ENCODE measurements at regions not wholly inside any gene's neighbourhood (a gene's known extent, or its start where the extent isn't known, plus 50 kb on each side); places are given as distances from the start of the nearest gene placed in this dataset.

DNA sequence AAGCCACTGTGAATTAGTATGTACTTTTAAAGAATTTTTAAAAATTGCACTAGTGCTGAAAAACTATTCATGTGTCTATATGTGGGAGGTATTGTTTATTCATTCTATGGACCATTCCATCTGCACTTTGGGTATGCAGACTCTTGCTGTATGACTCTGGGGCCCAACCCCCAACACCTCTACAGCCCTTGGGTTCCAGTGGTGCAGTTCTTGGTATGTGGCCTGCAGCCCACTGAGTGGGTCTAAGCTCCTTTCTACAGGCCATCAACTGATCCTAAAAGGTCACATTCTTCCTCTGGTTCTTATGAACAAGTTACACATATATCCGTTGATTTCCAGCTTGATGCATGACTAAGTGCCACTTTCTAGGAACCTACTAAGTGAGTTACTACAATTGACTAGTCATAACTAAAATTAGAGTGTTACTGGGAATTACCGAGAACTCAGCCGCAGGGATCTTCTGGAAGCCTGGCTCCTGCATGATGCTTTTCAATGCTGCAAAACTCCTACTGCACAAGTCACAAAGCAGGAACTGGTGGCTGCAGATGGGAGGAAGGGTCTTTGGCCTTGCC lies 62.4 kb upstream of the MED13L start:
- Histone ChIP-seq H3K4me1 (peaks cover 7 to 48% (median 18%) of the 10 kb centered on the region in 10 experiments), H3K9me3 (replicated peaks in 1 of 11) (peaks cover 0 to 30% (median 21%) of the 10 kb centered on the region in 11 experiments; a peak in 18 of 22 replicates), H3K9ac (no peak overlapping the region), H4K20me1 (no peaks in the 10 kb centered on the region), H3K27ac (no peak overlapping the region), H3K36me3 (no peaks in the 10 kb centered on the region), H3K27me3 (no peaks in the 10 kb centered on the region), H3K4me3 (no peak overlapping the region), H3K4me2 (no peak overlapping the region)
- TF ChIP-seq Cebpa-rat (IDR thresholded peaks at IDR 0.05), result no peak

- Histone ChIP-seq H3K9me3 (replicated peaks in 1 of 11) (peaks cover 0 to 30% (median 21%) of the 10 kb centered on the region in 11 experiments; a peak in 18 of 22 replicates), H3K4me3 (no peak overlapping the region), H3K36me3 (no peaks in the 10 kb centered on the region), H3K4me2 (no peak overlapping the region), H3K27me3 (no peaks in the 10 kb centered on the region), H4K20me1 (no peaks in the 10 kb centered on the region), H3K4me1 (peaks cover 2 to 18% (median 6%) of the 10 kb centered on the region in 10 experiments), H3K27ac (no peak overlapping the region), H3K9ac (no peak overlapping the region)
- TF ChIP-seq Cebpa-rat (IDR thresholded peaks at IDR 0.05), result no peak
Measured at GRCh38 chr12:116343331-116343884, 65.9 kb upstream of the MED13L start.

DNA sequence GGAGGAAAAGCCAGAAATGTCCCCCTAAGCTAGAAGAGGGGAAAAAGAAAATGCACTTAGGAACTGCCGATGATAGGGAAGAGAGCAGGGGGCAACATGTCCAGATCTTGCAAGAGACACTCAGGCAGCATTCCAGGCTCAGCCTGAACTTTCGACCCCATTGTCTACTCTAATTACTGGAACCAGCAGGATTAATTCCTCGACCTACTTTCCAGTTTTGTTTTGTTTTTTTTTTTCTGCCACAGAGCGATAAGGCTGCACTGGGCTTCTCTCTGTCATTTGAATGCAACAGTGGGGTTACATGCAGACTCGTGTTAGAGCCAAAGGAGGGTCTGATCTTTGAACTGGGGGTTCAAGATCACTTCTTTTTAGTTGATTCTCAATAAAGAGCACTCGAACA lies 68.7 kb upstream of the MED13L start:
- H4K20me1 ChIP-seq, result no peaks in the 10 kb centered on the region
- H3K9ac ChIP-seq, result no peak overlapping the region
- H3K9me3 ChIP-seq (replicated peaks in 1 of 11), result peaks cover 0 to 28% (median 21%) of the 10 kb centered on the region in 11 experiments; a peak in 18 of 22 replicates
- no peak overlapping the region for H3K4me2 ChIP-seq
- no peak overlapping the region for H3K27ac ChIP-seq
- no peak overlapping the region for H3K4me3 ChIP-seq
- no peaks in the 10 kb centered on the region for H3K36me3 ChIP-seq
- TF ChIP-seq Cebpa-rat (IDR thresholded peaks at IDR 0.05), result no peak
- no peaks in the 10 kb centered on the region for H3K4me1 ChIP-seq
- no peaks in the 10 kb centered on the region for H3K27me3 ChIP-seq

DNA sequence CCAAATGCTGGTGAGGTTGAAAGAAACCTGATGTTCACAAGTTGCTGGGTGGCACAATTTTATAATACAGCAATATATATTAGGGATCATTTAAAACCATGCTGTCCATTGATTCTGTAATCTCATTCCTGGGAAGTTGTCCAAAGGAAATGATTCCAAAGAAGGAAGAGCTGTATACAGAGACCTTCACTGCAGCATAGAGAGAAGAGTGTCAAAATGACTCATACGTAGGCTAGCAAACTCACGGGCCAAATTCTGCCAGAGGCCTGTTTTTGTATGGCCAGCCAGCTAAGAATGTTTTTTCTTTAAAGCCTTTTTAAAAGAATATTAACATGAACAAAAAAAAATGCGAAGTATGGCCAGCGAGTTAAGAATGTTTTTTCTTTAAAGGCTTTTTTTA lies 69.2 kb upstream of the MED13L start:
- H3K9ac ChIP-seq, result no peak overlapping the region
- H3K27me3 ChIP-seq, result no peaks in the 10 kb centered on the region
- no peaks in the 10 kb centered on the region for H3K36me3 ChIP-seq
- H3K4me3 ChIP-seq, result no peak overlapping the region
- H4K20me1 ChIP-seq, result no peaks in the 10 kb centered on the region
- peaks cover 0 to 23% (median 21%) of the 10 kb centered on the region in 11 experiments; a peak in 18 of 22 replicates for H3K9me3 ChIP-seq (replicated peaks in 1 of 11)
- no peaks in the 10 kb centered on the region for H3K4me1 ChIP-seq
- no peak for TF ChIP-seq Cebpa-rat (IDR thresholded peaks at IDR 0.05)
- no peak overlapping the region for H3K4me2 ChIP-seq
- H3K27ac ChIP-seq, result no peak overlapping the region

DNA sequence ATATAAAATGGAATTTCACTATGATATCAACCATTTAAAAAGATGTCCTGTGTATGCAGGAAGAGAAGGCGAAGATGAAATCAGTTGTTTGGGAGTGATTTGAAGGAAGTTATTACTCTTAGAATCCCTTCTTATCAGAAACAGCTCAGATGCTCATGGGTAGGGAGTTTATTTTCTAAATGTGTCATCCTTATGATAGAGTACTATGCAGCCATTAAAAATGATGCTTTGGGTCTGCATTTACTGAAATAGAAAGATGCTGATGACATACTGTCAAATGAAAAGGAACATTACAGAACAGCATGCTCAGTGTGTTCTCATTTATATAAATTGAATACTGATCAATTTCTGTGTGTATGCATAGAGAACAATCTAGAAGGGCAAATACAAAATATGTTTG lies 69.8 kb upstream of the MED13L start:
- no peaks in the 10 kb centered on the region for H4K20me1 ChIP-seq
- no peak overlapping the region for H3K9ac ChIP-seq
- H3K27me3 ChIP-seq, result no peaks in the 10 kb centered on the region
- H3K9me3 ChIP-seq (replicated peaks in 1 of 11), result peaks cover 2 to 22% (median 17%) of the 10 kb centered on the region in 11 experiments; a peak in 20 of 22 replicates
- no peak overlapping the region for H3K4me3 ChIP-seq
- no peak for TF ChIP-seq Cebpa-rat (IDR thresholded peaks at IDR 0.05)
- no peak overlapping the region for H3K27ac ChIP-seq
- no peaks in the 10 kb centered on the region for H3K36me3 ChIP-seq
- no peak overlapping the region for H3K4me2 ChIP-seq
- no peaks in the 10 kb centered on the region for H3K4me1 ChIP-seq

GRCh38 chr12:116352315-116352835 lies 74.9 kb upstream of the MED13L start:
- Histone ChIP-seq H3K9ac (no peak overlapping the region), H3K9me3 (replicated peaks in 1 of 11) (peaks cover 5 to 19% (median 10%) of the 10 kb centered on the region in 11 experiments; a peak in 16 of 22 replicates), H4K20me1 (no peaks in the 10 kb centered on the region), H3K4me3 (no peak overlapping the region), H3K27me3 (no peaks in the 10 kb centered on the region), H3K4me2 (no peak overlapping the region), H3K4me1 (no peaks in the 10 kb centered on the region), H3K36me3 (no peaks in the 10 kb centered on the region), H3K27ac (no peak overlapping the region)
- TF ChIP-seq Cebpa-rat (IDR thresholded peaks at IDR 0.05), result no peak

DNA sequence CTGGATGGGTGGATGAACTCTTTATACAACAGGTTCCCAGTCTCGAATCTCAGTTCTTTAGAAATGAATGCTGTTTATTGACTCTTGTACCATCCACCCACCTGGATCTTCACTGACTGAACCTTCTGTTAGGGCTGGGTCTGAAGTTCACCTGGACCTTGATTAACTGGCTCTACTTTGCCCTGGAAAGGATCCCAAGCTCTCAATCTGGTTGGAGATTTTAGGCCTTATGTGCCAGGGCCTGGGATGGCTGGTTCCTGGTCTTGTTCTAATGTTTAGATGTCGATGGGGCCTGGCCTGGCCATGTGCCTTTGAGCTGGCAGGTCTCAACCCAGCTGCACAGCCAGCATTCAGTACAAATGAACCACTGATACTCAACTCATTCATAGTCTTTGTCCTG lies 76.5 kb upstream of the MED13L start:
- H3K9ac ChIP-seq, result no peak overlapping the region
- H3K4me2 ChIP-seq, result no peak overlapping the region
- H3K36me3 ChIP-seq, result no peaks in the 10 kb centered on the region
- TF ChIP-seq Cebpa-rat (IDR thresholded peaks at IDR 0.05), result no peak
- H3K9me3 ChIP-seq (replicated peaks in 1 of 11), result peaks cover 5 to 19% (median 10%) of the 10 kb centered on the region in 11 experiments; a peak in 16 of 22 replicates
- H3K4me1 ChIP-seq, result peaks cover 4 to 8% (median 6%) of the 10 kb centered on the region in 10 experiments; a peak in 19 of 20 replicates
- H3K27me3 ChIP-seq, result no peaks in the 10 kb centered on the region
- H4K20me1 ChIP-seq, result no peaks in the 10 kb centered on the region
- H3K4me3 ChIP-seq, result no peak overlapping the region
- no peak overlapping the region for H3K27ac ChIP-seq

DNA sequence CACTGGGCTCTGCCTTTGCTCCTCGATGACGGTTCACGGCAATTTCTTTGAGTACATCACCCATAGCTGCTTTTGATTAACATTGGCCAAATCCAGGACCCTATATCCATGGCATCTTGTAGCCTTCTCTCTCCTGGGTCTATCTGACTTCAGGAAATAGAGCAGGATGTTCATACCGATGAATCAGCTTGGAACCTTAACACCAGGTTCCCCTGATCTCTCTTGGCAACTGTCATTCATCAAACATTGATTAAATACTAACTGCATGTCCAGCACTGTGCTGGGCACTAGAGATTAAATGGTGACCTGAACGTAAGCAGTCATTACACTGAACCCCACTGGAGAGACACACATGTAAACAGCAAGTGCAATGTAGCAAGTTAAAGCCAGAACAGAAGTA lies 77.0 kb upstream of the MED13L start:
- no peak overlapping the region for H3K4me3 ChIP-seq
- H3K4me2 ChIP-seq, result no peak overlapping the region
- H3K27me3 ChIP-seq, result no peaks in the 10 kb centered on the region
- H3K9me3 ChIP-seq (replicated peaks in 1 of 11), result peaks cover 5 to 19% (median 10%) of the 10 kb centered on the region in 11 experiments; a peak in 16 of 22 replicates
- H3K27ac ChIP-seq, result no peak overlapping the region
- TF ChIP-seq Cebpa-rat (IDR thresholded peaks at IDR 0.05), result no peak
- no peaks in the 10 kb centered on the region for H3K36me3 ChIP-seq
- no peak overlapping the region for H3K9ac ChIP-seq
- peaks cover 10 to 14% (median 11%) of the 10 kb centered on the region in 10 experiments for H3K4me1 ChIP-seq
- no peaks in the 10 kb centered on the region for H4K20me1 ChIP-seq

GRCh38 chr12:116354950-116355783 lies 77.7 kb upstream of the MED13L start:
- Histone ChIP-seq H4K20me1 (no peaks in the 10 kb centered on the region), H3K9ac (no peak overlapping the region), H3K4me3 (no peak overlapping the region), H3K36me3 (no peaks in the 10 kb centered on the region), H3K9me3 (replicated peaks in 1 of 11) (peaks cover 5 to 19% (median 10%) of the 10 kb centered on the region in 11 experiments; a peak in 16 of 22 replicates), H3K27ac (no peak overlapping the region), H3K4me2 (no peak overlapping the region), H3K27me3 (no peaks in the 10 kb centered on the region), H3K4me1 (peaks cover 15 to 19% (median 16%) of the 10 kb centered on the region in 10 experiments)
- TF ChIP-seq Cebpa-rat (IDR thresholded peaks at IDR 0.05), result no peak
